HG02763 (cell line): ENCODE measurements at regions not wholly inside any gene's neighbourhood (a gene's known extent, or its start where the extent isn't known, plus 50 kb on each side); places are given as distances from the start of the nearest gene placed in this dataset.

Experiments
- ATAC-seq: cut with Tn5 transposase; IDR thresholded peaks from one replicate; pipeline ENCODE4 v1.9.1; 2021; ENCODE audit warnings: mild to moderate bottlenecking, moderate library complexity; ENCODE audit not compliant: unreplicated experiment

DNA sequence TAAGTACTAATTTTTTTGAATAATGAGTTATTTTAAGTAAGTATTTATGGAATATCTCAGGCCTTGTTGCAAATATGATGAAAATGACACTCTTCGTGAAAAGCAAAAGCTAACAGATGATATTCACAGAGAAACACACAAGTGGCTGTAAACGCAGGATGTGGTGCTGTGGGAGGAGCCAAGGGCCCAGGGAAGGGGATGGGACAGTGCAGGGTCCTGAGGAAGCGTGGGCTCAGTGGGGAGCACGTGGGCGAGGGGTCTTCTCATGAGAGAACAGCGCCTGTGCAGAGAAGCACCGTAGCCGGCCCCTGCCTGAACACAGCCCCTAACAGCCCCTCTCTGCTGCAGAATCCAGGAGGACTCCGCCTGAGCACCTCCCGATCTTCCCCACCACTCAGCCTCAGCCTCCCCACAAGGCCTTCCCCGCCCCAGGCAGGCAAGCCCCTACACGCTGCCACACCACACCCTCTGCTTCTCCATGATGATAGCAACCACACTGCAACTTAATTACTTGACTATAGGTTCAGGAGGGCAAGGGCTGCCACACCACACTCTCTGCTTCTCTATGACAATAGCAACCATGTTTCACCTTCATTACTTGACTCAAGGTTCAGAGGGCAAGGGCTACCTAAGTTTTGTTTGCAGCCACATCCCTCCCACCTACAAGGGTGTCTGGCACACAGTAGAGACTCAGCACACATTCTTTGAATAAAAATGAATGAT, 152.6 kb upstream of the RNF32 start:
- no peak for ATAC-seq

DNA sequence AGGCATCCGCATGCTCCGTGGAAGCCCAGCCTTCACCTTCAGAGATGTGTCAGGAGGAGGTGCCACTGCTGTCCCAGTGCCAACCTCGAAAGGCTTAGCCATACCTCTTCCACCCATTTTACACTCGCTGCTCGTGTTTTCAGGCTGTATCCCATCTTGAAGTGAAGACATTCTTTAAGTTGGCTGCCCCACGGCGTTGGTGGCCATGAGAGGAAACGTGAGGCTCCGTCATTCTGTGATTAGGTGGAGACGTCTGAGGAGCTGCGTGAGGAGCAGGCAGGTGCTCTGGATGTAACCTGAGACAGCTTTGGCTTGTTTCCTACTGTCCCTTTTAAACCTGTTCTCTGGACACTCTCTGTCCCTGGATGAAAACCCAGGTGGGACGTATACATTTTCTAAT, 159.9 kb upstream of the RNF32 start:
- no peak for ATAC-seq

DNA sequence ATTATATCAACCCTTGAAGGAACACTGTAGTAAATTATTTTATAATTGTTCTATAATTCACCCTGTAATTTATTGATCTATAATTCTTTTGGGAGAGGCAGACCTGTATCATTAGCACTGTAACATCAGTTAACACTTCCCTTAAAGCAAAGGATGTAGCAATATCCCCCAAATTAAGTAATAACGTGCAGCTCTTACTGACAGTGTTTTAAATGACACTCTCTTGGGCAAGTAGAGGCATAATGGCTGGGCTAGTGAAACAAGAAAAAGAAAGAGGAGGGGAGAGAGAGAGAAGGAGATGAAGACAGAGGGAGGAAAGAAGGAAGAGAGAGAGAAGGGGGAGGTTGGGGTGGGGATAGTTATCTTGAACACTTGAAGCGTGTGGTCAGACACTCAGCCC, 161.0 kb upstream of the RNF32 start:
- no peak for ATAC-seq

DNA sequence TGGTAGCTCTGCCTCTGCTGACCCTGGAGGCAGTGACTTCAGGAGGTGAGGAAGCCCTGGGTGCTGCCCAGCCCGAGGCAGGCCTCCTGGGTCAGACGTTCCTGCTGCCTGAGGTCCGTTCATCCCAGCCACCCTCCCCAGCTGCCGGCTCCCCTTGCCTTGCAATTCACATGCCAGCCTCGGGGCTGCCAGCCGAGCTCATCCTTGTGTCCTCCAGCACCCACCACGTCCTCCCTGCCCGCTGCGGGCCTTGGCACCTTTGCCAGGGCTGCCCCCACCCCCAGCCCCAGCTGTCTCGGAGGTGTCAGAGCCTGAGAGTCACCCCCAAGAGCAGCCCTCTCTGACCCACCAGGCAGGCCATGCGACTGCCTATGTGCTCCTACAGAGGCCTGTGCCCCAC, 162.1 kb upstream of the RNF32 start:
- no peak for ATAC-seq

DNA sequence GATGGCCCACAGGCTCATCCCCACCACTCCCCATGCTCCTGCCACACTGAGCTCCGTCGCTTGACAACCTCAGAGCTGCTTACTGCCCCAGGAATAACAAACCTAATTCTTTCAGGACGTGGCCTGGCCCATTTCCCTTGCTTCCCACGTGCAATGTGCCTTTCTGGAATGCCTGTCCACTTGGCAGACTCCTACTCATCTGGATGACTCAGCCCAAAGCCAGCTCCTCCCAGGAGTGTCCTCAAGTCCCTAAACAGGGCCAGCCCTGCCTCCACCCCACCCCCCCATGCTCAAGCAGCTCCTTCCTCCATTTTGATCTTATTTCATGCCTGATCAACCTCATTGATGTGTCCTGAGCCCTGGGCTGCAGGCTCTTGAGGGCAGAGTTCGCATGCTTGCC, 164.9 kb upstream of the RNF32 start:
- no peak for ATAC-seq

DNA sequence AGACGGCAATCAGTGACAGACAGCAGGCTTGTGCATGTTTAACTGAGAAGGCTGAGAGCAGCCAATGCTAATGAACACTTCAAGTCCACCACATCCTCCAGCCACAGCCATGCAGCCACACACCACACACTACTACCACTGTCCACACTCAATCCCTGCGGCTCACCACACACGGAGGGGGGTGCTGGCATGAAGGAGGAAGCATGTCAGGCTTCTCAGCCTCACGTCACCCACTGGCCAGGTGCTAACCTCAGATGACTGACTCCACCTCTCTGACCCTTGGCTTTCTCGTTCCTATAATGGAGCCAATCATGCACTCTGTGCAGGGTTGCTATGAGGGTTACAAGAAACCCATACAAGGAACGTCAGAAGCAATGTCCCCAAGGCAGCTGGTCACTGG, 165.4 kb upstream of the RNF32 start:
- ATAC-seq, result no peak

DNA sequence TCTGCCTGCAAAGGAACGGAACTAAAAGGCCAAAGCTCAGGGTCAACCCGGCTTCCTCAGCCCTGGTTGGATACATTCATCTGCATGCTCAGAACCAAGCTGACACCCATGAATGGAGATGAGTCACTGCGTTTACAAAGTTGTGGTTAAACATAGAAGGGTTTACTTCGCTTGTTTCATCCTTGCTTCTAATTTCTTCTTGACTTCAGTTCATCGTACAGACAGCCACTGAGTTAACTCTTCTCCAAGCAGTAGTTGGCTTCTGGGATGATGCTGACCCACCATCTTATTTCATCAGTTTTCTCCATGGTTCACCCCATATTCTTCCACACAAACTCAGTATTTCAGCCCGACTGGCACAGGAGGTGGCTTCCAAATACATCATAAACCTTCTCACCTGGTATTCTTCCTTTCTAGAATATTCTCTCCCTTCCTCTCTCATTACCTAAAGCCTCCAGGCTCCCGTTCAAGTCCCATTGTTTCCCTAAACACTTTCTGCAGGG, 166.3 kb upstream of the RNF32 start:
- ATAC-seq, result no peak

DNA sequence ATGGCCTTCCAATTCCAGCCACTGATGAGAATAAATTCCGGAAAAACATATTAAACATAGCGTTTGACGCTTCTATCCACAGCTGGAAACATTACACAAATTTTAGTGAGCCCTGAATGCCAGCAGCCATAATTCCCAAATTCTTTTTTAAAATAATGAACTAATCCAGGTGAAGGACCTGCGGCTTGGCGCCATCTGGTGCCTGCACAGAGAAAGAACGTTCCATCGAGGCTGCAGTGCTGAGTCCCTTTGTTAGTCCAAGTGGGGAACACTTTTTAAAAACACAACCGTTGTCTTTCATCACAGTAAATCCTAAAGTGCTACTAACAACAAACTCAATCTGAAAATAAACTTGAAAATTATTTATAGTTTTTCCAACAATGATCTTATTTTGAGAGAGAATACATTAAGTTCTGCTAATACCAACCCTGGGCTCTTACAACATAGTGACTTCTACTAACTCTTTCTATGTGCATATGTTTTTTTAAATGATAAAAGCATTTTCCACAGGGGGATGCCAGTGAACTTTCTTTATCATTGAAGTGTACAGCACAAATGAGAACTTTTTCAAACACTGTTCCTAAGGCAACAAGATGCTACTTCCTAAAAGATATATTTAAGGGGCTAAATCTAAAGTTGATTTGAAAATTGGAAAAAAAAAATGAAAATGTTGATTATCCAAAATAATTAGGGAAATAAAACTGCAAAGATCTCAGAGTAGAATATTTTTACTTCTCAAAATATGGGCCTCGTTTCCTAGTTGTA, 166.9 kb upstream of the RNF32 start:
- no peak for ATAC-seq

DNA sequence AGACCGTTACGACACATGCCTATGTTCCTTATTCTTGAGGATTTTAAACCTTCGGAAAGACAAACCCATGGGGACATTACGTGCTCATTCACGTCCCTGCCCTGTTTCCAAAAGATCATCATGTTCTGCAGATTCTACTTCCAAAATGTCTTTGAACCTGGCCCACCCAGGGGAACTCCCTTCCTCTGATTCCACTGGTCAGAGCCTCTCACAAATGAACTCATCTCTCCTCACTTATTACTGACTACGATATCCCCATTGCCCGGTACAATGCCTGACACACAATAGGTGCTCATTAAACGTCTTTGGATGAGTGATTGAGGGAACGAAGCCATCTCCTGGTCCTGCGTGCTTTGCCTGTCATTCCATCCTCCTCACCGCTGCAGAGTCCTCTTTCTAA, 168.3 kb upstream of the RNF32 start:
- ATAC-seq, result no peak

DNA sequence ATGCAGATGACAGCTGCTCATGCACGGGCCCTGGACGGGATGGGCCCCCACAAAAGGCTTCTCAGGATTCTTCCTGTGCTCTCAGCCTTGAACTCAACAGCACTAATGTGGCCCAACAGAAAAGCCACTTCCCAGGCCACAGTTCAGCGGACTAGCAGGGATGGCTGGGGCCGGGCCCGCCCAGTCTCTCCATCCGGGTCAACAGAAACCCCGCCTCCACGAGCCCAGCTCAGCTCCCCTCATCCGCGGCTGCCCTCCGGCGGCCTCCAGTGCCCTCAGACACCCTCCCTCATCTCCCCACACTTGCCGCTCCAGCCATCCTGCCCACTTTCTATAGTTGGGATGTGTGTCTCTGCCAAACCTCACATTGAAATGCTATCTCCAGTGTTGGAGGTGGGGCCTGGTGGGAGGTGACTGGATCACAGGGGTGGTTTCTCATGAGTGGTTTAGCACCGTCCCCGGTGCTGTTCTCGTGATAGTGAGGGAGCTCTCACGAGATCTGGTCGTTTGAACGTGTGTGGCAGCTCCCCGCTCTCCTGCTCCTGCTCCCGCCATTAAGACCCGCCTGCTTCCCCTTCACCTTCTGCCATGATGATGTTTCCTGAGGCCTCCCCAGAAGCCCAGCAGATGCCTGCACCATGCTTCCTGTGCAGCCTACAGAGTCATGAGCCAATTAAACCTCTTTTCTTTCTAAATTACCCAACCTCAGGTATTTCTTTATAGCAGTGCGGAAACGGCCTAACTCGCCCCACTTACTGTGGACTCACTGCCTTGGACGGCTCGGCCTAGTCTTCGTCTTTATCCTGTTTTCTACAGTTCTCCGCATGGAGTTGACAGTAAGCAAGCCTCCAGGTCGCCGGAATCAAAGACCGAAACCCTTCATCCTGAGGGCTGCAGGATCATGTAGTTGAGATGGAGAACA, 169.9 kb upstream of the RNF32 start:
- no peak for ATAC-seq

DNA sequence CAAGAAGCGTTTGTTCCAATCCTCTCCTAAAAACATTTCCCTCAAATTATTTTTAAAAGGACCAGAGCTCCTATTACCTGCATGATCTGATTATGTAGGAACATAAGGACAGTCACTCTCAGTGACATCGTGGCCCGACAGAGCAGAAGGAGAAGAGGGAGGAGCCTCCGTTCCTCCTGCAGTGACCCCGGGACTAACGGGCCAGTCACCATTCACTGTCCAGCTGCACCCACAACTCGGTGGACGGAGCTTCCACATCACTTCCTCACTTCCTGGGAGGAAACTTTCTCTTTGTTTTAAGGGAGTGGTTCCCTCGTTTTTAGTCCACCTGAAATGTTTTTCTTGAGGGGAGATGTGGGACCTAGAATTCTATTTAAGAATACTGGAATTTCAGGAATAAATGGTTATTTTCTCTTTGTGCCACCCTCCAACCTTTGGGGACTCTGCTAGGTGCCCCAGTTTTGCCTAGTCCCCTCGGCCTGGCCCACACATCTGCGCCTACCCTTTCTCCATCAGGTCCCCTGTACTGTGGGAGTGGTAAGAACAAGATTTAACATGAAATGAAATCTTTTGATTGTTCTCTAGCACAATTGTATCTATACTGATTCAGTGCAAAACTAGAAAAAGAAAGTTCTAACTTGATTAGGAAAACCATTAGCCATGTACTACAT, 173.5 kb upstream of the RNF32 start:
- ATAC-seq, result no peak

DNA sequence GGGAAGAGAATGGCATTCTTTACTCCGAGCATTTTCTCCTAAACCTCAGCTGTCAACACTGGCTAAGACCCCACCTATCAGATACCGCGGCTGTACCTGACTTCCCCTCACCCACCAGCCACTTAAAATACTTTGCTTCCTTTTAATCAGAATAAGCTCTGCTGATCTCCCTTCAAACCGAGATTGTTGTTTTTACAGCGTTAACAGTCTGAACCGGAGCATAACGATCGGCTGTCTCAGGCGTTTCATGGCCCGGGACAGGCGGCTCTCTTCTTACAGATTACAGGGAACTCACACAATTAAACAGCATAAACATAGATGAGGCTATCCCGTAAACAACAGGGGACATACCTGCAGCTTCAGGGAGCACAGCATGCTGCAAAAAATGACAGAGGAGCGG, 174.3 kb upstream of the RNF32 start:
- ATAC-seq, result no peak

DNA sequence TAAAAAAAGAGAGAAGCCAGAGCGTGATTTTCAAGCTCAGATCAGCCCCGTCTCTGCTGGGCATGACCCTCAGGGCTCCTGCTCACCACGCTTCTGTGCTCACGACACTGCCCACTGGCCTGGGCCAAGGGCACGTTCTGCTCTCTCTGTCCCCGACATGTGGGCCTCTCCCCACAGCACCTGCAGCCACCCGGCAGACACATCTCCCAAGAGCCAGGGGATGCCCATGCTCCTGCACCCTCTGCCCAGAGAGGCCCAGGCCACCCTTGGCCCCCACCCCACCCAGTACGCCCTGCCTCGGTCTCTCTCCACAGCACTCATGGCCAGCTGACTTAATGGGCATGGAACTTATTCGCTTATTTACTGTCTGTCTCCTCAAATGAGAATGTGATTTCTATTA, 175.4 kb upstream of the RNF32 start:
- ATAC-seq, result no peak

DNA sequence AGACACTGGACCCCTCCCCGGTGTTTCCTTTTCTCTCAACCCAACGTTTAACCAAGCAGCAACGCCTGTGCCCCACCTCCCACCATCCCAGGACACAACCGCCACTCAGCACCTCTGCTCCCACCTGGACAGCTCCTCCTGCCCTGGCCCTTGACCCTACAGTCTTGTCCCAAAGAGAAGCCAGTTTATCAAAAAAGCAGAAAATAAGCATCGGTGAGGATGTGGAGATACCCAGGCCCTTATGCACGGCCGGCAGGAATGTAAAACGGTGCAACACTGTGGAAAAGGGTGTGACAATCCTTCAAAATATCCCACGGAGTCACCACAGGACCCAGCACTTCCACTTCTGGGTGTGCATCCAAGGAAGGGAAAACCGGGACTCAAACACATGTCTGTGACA, 176.2 kb upstream of the RNF32 start:
- no peak for ATAC-seq

DNA sequence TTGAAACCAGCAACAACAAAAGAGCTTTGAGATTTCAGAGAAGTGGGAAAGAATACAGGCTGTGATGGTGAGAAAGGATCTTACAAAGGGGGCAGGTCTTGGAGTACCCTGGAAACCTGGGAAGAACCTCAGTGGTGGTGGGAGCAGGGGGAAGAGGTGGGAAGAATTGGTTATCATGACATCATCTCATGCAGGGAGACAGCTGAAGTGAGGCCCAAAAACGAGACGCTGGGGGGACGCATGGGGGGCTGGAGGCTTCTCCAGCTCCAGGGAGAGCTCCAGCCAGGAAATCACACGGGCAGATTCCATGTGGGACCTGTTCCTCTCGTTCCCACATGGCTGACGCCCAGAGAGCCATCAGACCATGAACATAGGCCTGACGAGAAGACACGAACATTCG, 177.3 kb upstream of the RNF32 start:
- no peak for ATAC-seq

DNA sequence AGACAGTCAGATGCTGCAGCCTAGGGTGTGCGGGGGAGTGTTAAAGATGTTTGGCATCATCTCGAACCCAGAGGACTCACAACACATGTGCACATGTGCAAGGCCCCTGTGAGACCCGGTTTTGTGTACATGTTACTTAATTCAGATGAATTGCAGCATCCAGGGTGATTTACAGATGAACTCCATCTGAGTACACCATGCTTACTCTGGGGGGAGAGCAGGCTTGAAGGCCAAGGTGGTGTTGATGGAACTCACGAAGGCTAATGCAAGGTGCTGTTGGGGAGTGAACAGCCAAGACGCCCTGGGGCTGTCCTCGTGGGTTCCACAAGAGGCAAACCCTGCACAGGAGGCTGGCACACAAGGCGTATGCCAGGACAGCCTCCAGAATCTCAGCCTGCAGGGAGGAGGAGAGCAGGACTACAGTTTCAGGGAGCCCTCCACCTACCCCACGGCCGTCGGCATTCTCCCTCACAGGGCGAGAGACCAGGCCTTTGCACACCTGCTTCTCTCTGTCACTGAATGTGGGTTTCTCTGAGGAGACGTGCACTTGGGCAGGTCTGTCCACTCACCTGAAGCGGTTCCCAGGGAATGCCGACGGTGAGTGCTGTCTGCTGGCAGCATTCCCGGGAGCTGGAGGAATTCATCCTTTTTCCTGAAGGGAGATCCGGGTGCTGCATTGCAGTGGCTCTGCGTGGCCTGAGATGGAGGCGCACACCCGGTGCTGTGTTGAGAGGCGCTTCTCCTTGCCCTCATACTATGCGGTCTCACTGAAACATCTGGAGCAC, 178.5 kb upstream of the RNF32 start:
- ATAC-seq, result no peak

DNA sequence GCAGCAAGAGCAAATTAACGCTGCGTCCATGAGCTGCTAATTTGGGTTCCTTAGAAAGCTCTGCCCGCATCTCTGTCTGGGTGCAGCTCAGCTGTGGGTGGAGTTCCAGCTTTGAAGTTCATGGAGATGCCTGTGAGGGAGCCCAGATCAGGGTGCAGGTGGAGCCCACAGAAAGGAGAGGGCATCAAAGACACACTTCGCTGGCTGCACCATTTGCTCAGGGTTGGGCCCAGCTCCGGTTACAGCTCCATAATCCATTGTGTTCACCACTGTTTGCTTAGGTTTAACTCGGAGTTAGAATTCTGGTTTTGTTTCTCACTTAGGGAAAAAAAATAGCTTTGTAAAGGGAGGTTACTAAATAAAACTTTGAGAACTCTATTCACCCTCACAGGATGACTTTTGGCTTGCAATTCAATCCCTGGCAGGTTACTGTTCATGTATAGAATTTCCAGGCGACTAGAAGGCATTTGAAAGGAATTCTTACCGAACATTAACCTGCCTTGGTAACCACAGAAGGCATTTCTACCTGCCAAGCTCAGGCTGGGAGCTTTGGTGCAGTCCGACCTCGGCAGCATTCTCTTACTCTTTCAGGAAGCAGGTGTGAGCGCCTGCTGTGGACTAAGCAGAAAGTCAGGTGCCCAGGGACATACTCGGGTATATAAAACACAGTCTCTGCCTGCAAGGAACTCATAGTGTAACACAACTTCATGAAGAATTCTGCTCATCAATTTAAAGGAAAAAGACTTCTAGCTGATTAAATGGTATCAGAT, 179.5 kb upstream of the RNF32 start:
- ATAC-seq, result no peak

DNA sequence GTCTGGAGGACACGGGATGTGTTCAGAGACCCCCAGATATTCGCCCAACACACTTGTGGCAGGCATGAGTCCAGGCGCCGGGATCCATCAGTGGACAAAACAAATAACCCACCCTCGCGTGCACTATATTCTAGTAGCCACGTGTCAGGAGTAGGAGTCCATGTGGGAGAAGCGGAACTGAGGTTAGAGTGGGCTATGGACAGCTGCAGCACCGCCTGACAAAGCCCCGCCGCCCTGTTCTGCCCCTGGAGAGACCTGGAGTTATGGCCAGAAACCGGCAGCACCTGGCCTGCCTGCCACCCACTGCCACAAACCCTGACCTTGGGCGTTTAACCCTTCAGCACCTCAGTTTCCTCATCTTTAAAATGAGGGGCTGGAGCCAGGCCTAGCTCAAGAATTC, 181.0 kb upstream of the RNF32 start:
- no peak for ATAC-seq

DNA sequence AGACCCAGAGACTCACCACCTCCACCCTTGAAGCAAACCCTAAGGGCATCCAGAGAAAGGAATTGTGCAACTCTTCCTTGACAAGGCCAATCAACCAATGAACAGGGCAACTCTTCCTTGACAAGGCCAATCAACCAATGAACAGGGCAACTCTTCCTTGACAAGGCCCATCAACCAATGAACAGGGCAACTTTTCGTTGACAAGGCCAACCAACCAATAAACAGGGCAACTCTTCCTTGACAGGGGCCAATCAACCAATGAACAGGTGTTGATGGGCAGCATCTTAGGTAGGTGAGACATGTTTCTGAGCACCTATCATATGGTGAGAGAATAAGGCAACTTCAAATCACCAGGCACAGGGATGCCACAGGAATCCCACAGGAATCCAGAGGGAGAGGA, 181.5 kb upstream of the RNF32 start:
- ATAC-seq, result no peak
